HG02588 (cell line): ENCODE measurements at regions not wholly inside any gene's neighbourhood (a gene's known extent, or its start where the extent isn't known, plus 50 kb on each side); places are given as distances from the start of the nearest gene placed in this dataset.
A peak's percentile ranks its signal among the peaks of the same experiment; 100 is the strongest.

Source experiments
- ATAC-seq: cut with Tn5 transposase; IDR thresholded peaks from one replicate; pipeline ENCODE4 v1.9.1; 2021; ENCODE audit warnings: mild to moderate bottlenecking, moderate library complexity; ENCODE audit not compliant: unreplicated experiment

- ATAC-seq, result no peak
Measured at GRCh38 chr1:38580594-38580993, 279.0 kb downstream of the RRAGC start.

GRCh38 chr1:38579056-38579455, 280.5 kb downstream of the RRAGC start:
- ATAC-seq, result no peak

- no peak for ATAC-seq
Measured at GRCh38 chr1:38578271-38578951, 281.2 kb downstream of the RRAGC start.

GRCh38 chr1:38577937-38578270, 281.7 kb downstream of the RRAGC start:
- no peak for ATAC-seq

- no peak for ATAC-seq
Measured at GRCh38 chr1:38577385-38577784, 282.2 kb downstream of the RRAGC start.

- no peak for ATAC-seq
Measured at GRCh38 chr1:38576241-38576640, 283.3 kb downstream of the RRAGC start.

- ATAC-seq, result no peak
Measured at GRCh38 chr1:38571726-38572125, 287.8 kb downstream of the RRAGC start.

- ATAC-seq, result no peak
Measured at GRCh38 chr1:38570657-38570975, 289.0 kb downstream of the RRAGC start.

GRCh38 chr1:38569932-38570656, 289.5 kb downstream of the RRAGC start:
- no peak for ATAC-seq

- ATAC-seq, result no peak
Measured at GRCh38 chr1:38568061-38568857, 291.3 kb downstream of the RRAGC start.

GRCh38 chr1:38567401-38567800, 292.2 kb downstream of the RRAGC start:
- no peak for ATAC-seq

GRCh38 chr1:38565020-38565491, 294.5 kb downstream of the RRAGC start:
- ATAC-seq, result no peak

- no peak for ATAC-seq
Measured at GRCh38 chr1:38563942-38564735, 295.4 kb downstream of the RRAGC start.

- ATAC-seq, result no peak
Measured at GRCh38 chr1:38561725-38562124, 297.8 kb downstream of the RRAGC start.

GRCh38 chr1:38561110-38561509, 298.5 kb downstream of the RRAGC start:
- ATAC-seq, result no peak

GRCh38 chr1:38560457-38560856, 299.1 kb downstream of the RRAGC start:
- ATAC-seq, result no peak

GRCh38 chr1:38559446-38560165, 300.0 kb downstream of the RRAGC start:
- peak; percentile 60 for ATAC-seq

GRCh38 chr1:38558500-38559445, 300.8 kb downstream of the RRAGC start:
- ATAC-seq, result peak; percentile 28

GRCh38 chr1:38558055-38558454, 301.5 kb downstream of the RRAGC start:
- ATAC-seq, result no peak
